ENCODE measurements at regions not wholly inside any gene's neighbourhood (a gene's known extent, or its start where the extent isn't known, plus 50 kb on each side); places are given as distances from the start of the nearest gene placed in this dataset.
A peak's percentile ranks its signal among the peaks of the same experiment; 100 is the strongest.

GRCh38 chr9:115249488-115249887, 131.5 kb upstream of the TNC start:
- DNase-seq (ENCODE audit: low read depth in 4 of 4, low spot score in 3 of 4): no peak

- peak in 2 of 4 donors; percentile 69 to 74 for DNase-seq (ENCODE audit: low read depth in 4 of 4, low spot score in 3 of 4)
These were observed 132.7 kb upstream of the TNC start for GRCh38 chr9:115250621-115251032.

- DNase-seq (ENCODE audit: low read depth in 4 of 4, low spot score in 3 of 4): peak in 1 of 4 donors; percentile 66
These were observed 136.6 kb upstream of the TNC start for GRCh38 chr9:115254287-115255180.

GRCh38 chr9:115261656-115262081, 143.7 kb upstream of the TNC start:
- DNase-seq (ENCODE audit: low read depth in 4 of 4, low spot score in 3 of 4): no peak

- no peak for DNase-seq (ENCODE audit: low read depth in 4 of 4, low spot score in 3 of 4)
These were observed 144.5 kb upstream of the TNC start for GRCh38 chr9:115262477-115262876.

- DNase-seq (ENCODE audit: low read depth in 4 of 4, low spot score in 3 of 4): no peak
These were observed 145.0 kb upstream of the TNC start for GRCh38 chr9:115262952-115263351.

GRCh38 chr9:115263371-115264075, 145.6 kb upstream of the TNC start:
- no peak for DNase-seq (ENCODE audit: low read depth in 4 of 4, low spot score in 3 of 4)

- no peak for DNase-seq (ENCODE audit: low read depth in 4 of 4, low spot score in 3 of 4)
These were observed 146.4 kb upstream of the TNC start for GRCh38 chr9:115264313-115264712.

- no peak for DNase-seq (ENCODE audit: low read depth in 4 of 4, low spot score in 3 of 4)
These were observed 149.8 kb upstream of the TNC start for GRCh38 chr9:115267790-115268189.

GRCh38 chr9:115275753-115276152, 157.8 kb upstream of the TNC start:
- no peak for DNase-seq (ENCODE audit: low read depth in 4 of 4, low spot score in 3 of 4)

- DNase-seq (ENCODE audit: low read depth in 4 of 4, low spot score in 3 of 4): no peak
These were observed 158.7 kb upstream of the TNC start for GRCh38 chr9:115276621-115277020.

- DNase-seq (ENCODE audit: low read depth in 4 of 4, low spot score in 3 of 4): no peak
These were observed 159.3 kb upstream of the TNC start for GRCh38 chr9:115277301-115277700.

- DNase-seq (ENCODE audit: low read depth in 4 of 4, low spot score in 3 of 4): no peak
These were observed 160.5 kb upstream of the TNC start for GRCh38 chr9:115278326-115279035.

- DNase-seq (ENCODE audit: low read depth in 4 of 4, low spot score in 3 of 4): no peak
These were observed 165.4 kb upstream of the TNC start for GRCh38 chr9:115283395-115283794.

- no peak for DNase-seq (ENCODE audit: low read depth in 4 of 4, low spot score in 3 of 4)
These were observed 167.9 kb upstream of the TNC start for GRCh38 chr9:115285836-115286235.

- DNase-seq (ENCODE audit: low read depth in 4 of 4, low spot score in 3 of 4): no peak
These were observed 168.5 kb upstream of the TNC start for GRCh38 chr9:115286411-115286810.

GRCh38 chr9:115289757-115290208, 171.8 kb upstream of the TNC start:
- peak in 1 of 4 donors; percentile 45 for DNase-seq (ENCODE audit: low read depth in 4 of 4, low spot score in 3 of 4)

- no peak for DNase-seq (ENCODE audit: low read depth in 4 of 4, low spot score in 3 of 4)
These were observed 173.9 kb upstream of the TNC start for GRCh38 chr9:115291841-115292240.

- no peak for DNase-seq (ENCODE audit: low read depth in 4 of 4, low spot score in 3 of 4)
These were observed 174.8 kb upstream of the TNC start for GRCh38 chr9:115292584-115293279.

- DNase-seq (ENCODE audit: low read depth in 4 of 4, low spot score in 3 of 4): no peak
These were observed 177.8 kb upstream of the TNC start for GRCh38 chr9:115295734-115296133.

Measured in right renal pelvis (tissue), 4 donors.